ENCODE measurements at regions not wholly inside any gene's neighbourhood (a gene's known extent, or its start where the extent isn't known, plus 50 kb on each side); places are given as distances from the start of the nearest gene placed in this dataset.

- ChIA-PET CTCF (ENCODE audit: low intra/inter-chr PET ratio) (no interaction called here), POLR2A (interaction anchor here (0.6 kb wide), 1 partner anchor 295 kb away, joined by 4 read pairs; no protein-coding TSS in a partner anchor)
- H3K36me3 ChIP-seq (ENCODE audit: control insufficient read depth, insufficient read depth, low read length), result no peaks in the 10 kb centered on the region
- H3K27me3 ChIP-seq (ENCODE audit: control insufficient read depth in 2 of 2, insufficient read depth in 2 of 2, low read length in 2 of 2), result no peaks in the 10 kb centered on the region
- FAIRE-seq (no peak), DNase-seq (ENCODE audit: extremely low read depth in 1 of 4, low spot score in 3 of 4) (no peak), ATAC-seq (no peak)
- H3K9me3 ChIP-seq (replicated peaks; ENCODE audit: control insufficient read depth, insufficient read depth, low read depth, low read length), result no peaks in the 10 kb centered on the region
- H3K9ac ChIP-seq (ENCODE audit: insufficient read depth in 1 of 2, low read depth in 2 of 2, low read length in 2 of 2), result no peak overlapping the region
- no peak overlapping the region for H3K4me2 ChIP-seq (ENCODE audit: insufficient read depth, low read length)
- in situ Hi-C loops (cut with MboI), result no loop called here
- no peaks in the 10 kb centered on the region for H3K79me2 ChIP-seq (ENCODE audit: control insufficient read depth, insufficient read depth, low read length)
- no peaks in the 10 kb centered on the region for H3K4me1 ChIP-seq (replicated peaks in 1 of 2; ENCODE audit: control insufficient read depth in 2 of 2, insufficient read depth in 2 of 2, low read length in 2 of 2)
- no TSS peak for BruUV-seq (replicated peaks)
- intact Hi-C loops (cut with micrococcal nuclease), result no loop called here
- H3K4me3 ChIP-seq, result no peak overlapping the region
- H2AFZ ChIP-seq (ENCODE audit: low read depth, low read length), result no peak overlapping the region
- H4K20me1 ChIP-seq (replicated peaks; ENCODE audit: control insufficient read depth, insufficient read depth, low read length), result no peaks in the 10 kb centered on the region
- no peaks in the 10 kb centered on the region for H3K9me1 ChIP-seq (ENCODE audit: control insufficient read depth, insufficient read depth, low read length)
- no peak overlapping the region for H3K27ac ChIP-seq (ENCODE audit: extremely low read depth, low read depth, low read length)
- TF ChIP-seq XRCC4 (IDR thresholded peaks at IDR 0.05; ENCODE audit: extremely low read depth, insufficient read depth, insufficient read length) (no peak), TCF7L2 (IDR thresholded peaks at IDR 0.05; ENCODE audit: low read depth, low read length) (no peak), RAD51 (IDR thresholded peaks at IDR 0.05; ENCODE audit: borderline replicate concordance, low read depth) (no peak), KLF10 (CRISPR knock-in tag; IDR thresholded peaks at IDR 0.05) (no peak), GABPB2 (CRISPR knock-in tag; conservative IDR thresholded peaks at IDR 0.05) (no peak), TRIM25 (IDR thresholded peaks at IDR 0.05; ENCODE audit: borderline replicate concordance) (no peak), ELK1 (CRISPR knock-in tag; IDR thresholded peaks at IDR 0.05) (no peak), E2F5 (CRISPR knock-in tag; IDR thresholded peaks at IDR 0.05) (no peak), NR3C1 (CRISPR knock-in tag; IDR thresholded peaks at IDR 0.05) (no peak), CTBP1 (IDR thresholded peaks at IDR 0.05; ENCODE audit: borderline replicate concordance) (no peak), HOMEZ (CRISPR knock-in tag; IDR thresholded peaks at IDR 0.05) (no peak), NEUROD1 (IDR thresholded peaks at IDR 0.05; ENCODE audit: borderline replicate concordance, low read depth, low read length, partially characterized antibody) (no peak), TAL1 (IDR thresholded peaks at IDR 0.05) (no peak), GATA2 (CRISPR knock-in tag; IDR thresholded peaks at IDR 0.05) (no peak), POLR2A (conservative IDR thresholded peaks at IDR 0.05) (no peak), ATF4 (CRISPR knock-in tag; IDR thresholded peaks at IDR 0.05) (no peak), CTCF (IDR thresholded peaks at IDR 0.05 in 2 of 3, conservative IDR thresholded peaks at IDR 0.05 in 1 of 3; ENCODE audit: insufficient read depth in 2 of 3, low read depth in 1 of 3, low read length in 3 of 3) (no peak)
These were observed 141.0 kb downstream of the ASB9 start for GRCh38 chrX:15128861-15129260.

Data from K562 (cell line).